C4-2B (cell line): ENCODE measurements at regions not wholly inside any gene's neighbourhood (a gene's known extent, or its start where the extent isn't known, plus 50 kb on each side); places are given as distances from the start of the nearest gene placed in this dataset.

Experiments used
- CTCF ChIP-seq: fragments of 450-650 bp; conservative IDR thresholded peaks from 2 replicates; pipeline ENCODE4 v1.5.1; 2017; ENCODE audit warnings: mild to moderate bottlenecking
- ZFX ChIP-seq: fragments of 450-650 bp; IDR thresholded peaks from 2 replicates; pipeline ENCODE4 v1.6.1; 2017

DNA sequence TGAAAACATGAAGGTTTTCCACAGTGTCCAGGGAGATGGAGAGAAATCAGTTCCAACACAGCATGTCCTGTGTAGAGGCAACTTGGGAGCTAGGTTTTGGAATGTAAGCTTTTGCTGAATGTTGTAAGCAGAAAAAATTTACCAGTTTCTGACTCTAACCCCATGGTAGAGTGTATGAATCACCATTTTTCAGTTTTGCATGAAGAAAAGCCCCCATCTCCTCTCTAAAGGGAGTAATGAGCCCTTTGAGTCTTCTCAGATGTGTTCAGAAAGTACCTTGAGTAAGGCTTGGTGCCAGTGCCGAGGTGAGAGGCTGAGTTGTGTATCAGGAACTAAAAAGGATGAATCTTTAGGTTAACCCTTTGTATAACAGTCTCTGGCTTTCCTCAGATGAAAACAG, 96.2 kb downstream of the ADRB2 start:
- no peak for TF ChIP-seq CTCF
- TF ChIP-seq ZFX, result no peak
